ENCODE measurements at regions not wholly inside any gene's neighbourhood (a gene's known extent, or its start where the extent isn't known, plus 50 kb on each side); places are given as distances from the start of the nearest gene placed in this dataset.

GRCh38 chr11:23931443-23931842 lies 565.4 kb upstream of the LUZP2 start:
- TF ChIP-seq CTCF (IDR thresholded peaks at IDR 0.05 in 4 of 5, conservative IDR thresholded peaks at IDR 0.05 in 1 of 5) (no peak), POLR2A (IDR thresholded peaks at IDR 0.05) (no peak)
